ENCODE measurements at regions not wholly inside any gene's neighbourhood (a gene's known extent, or its start where the extent isn't known, plus 50 kb on each side); places are given as distances from the start of the nearest gene placed in this dataset.

GRCh38 chr13:30078059-30078458, 227.6 kb upstream of the UBL3 start:
- TF ChIP-seq, protein P1, sequence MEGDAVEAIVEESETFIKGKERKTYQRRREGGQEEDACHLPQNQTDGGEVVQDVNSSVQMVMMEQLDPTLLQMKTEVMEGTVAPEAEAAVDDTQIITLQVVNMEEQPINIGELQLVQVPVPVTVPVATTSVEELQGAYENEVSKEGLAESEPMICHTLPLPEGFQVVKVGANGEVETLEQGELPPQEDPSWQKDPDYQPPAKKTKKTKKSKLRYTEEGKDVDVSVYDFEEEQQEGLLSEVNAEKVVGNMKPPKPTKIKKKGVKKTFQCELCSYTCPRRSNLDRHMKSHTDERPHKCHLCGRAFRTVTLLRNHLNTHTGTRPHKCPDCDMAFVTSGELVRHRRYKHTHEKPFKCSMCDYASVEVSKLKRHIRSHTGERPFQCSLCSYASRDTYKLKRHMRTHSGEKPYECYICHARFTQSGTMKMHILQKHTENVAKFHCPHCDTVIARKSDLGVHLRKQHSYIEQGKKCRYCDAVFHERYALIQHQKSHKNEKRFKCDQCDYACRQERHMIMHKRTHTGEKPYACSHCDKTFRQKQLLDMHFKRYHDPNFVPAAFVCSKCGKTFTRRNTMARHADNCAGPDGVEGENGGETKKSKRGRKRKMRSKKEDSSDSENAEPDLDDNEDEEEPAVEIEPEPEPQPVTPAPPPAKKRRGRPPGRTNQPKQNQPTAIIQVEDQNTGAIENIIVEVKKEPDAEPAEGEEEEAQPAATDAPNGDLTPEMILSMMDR (IDR thresholded peaks at IDR 0.05): no peak
- no peak for ATAC-seq
- intact Hi-C loops (cut with DNase I): no loop called here
- H3K4me3 ChIP-seq: no peak overlapping the region
- no peak overlapping the region for H3K27ac ChIP-seq
- DNase-seq: no peak
- 88 to 89% methylated on average over 10 of the region's 10 CpGs for WGBS, 2 donors
- H3K4me1 ChIP-seq: no peaks in the 10 kb centered on the region
- H3K27me3 ChIP-seq: no peaks in the 10 kb centered on the region
- H3K36me3 ChIP-seq: no peaks in the 10 kb centered on the region
- peaks cover 0 to 6% (median 0%) of the 10 kb centered on the region in 11 donors for H3K9me3 ChIP-seq

GRCh38 chr13:30077240-30077735, 226.9 kb upstream of the UBL3 start:
- intact Hi-C loops (cut with DNase I): no loop called here
- TF ChIP-seq, protein P1 (IDR thresholded peaks at IDR 0.05): no peak
- Histone ChIP-seq H3K36me3 (no peaks in the 10 kb centered on the region), H3K27ac (no peak overlapping the region), H3K27me3 (no peaks in the 10 kb centered on the region), H3K4me1 (no peaks in the 10 kb centered on the region), H3K9me3 (peaks cover 0 to 6% (median 0%) of the 10 kb centered on the region in 11 donors), H3K4me3 (no peak overlapping the region)
- no peak for ATAC-seq
- 72 to 75% methylated on average over 4 of the region's 4 CpGs for WGBS, 2 donors
- no peak for DNase-seq

DNA sequence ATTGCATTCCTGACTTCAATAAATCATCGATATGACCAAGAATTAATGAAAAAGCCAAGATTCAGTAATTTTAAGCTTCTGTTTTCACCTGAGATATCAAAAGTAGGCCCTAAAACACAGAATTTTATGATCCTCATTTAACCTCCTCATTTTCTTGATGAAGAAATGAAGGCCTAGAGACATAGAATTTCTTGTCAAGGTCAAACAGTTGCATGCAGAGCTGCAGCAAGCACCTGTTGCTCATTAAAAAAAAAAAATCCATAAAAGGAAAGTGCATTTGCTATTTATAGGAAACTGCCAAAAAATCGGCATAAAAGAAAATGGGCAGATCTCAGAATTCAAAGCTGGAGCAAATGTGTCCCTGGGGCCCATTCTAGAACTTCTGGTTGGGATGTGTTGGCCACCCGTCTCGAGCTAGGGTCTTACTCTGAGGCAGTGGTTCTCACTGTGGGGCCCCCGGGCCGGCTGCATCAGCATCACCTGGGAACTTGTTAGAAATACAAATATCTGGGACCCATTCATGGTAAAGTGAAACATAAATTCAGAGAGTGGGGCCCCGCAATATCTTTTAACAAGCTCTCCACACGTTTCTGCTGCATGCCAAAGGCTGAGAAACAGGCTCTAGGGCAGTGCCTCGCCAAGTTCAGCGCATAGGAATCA, 224.7 kb upstream of the UBL3 start:
- Histone ChIP-seq H3K27ac (no peak overlapping the region), H3K4me3 (no peak overlapping the region), H3K27me3 (peaks cover 0 to 3% (median 0%) of the 10 kb centered on the region in 7 donors), H3K36me3 (no peaks in the 10 kb centered on the region), H3K9me3 (no peaks in the 10 kb centered on the region), H3K4me1 (no peaks in the 10 kb centered on the region)
- WGBS, 2 donors: 87 to 90% methylated on average over 10 of the region's 10 CpGs
- TF ChIP-seq, protein P1 (IDR thresholded peaks at IDR 0.05): no peak
- no peak for DNase-seq
- no peak for ATAC-seq
- intact Hi-C loops (cut with DNase I): no loop called here

GRCh38 chr13:30074431-30074830, 224.0 kb upstream of the UBL3 start:
- DNase-seq: no peak
- no peaks in the 10 kb centered on the region for H3K4me1 ChIP-seq
- H3K27me3 ChIP-seq: peaks cover 0 to 8% (median 0%) of the 10 kb centered on the region in 7 donors
- WGBS, 2 donors: 86 to 90% methylated on average over 3 of the region's 3 CpGs
- no peak for ATAC-seq
- no peaks in the 10 kb centered on the region for H3K36me3 ChIP-seq
- no peaks in the 10 kb centered on the region for H3K9me3 ChIP-seq
- no peak overlapping the region for H3K4me3 ChIP-seq
- TF ChIP-seq, protein P1 (IDR thresholded peaks at IDR 0.05): no peak
- no peak overlapping the region for H3K27ac ChIP-seq
- intact Hi-C loops (cut with DNase I): no loop called here
